K562 (cell line): ENCODE measurements at regions not wholly inside any gene's neighbourhood (a gene's known extent, or its start where the extent isn't known, plus 50 kb on each side); places are given as distances from the start of the nearest gene placed in this dataset.

Source experiments
- BACH1 ChIP-seq: fragments of 200-800 bp; sonication (Bioruptor generic); IDR thresholded peaks from 2 replicates; pipeline ENCODE4 v1.6.1; 2016; ENCODE audit warnings: missing genetic modification characterization, missing compliant biosample characterization
- DIDO1 ChIP-seq: fragments of 450-650 bp; IDR thresholded peaks from 2 replicates; pipeline ENCODE4 v1.6.1; 2016; ENCODE audit warnings: low read depth, missing biosample characterization, missing genetic modification characterization
- KHSRP ChIP-seq: fragments of 450-650 bp; IDR thresholded peaks from 2 replicates; pipeline ENCODE4 v1.6.1; 2017
- MEF2A ChIP-seq: IDR thresholded peaks from 2 replicates; pipeline ENCODE4 v1.6.1; 2011; ENCODE audit warnings: low read depth, mild to moderate bottlenecking, low read length, moderate library complexity; ENCODE audit not compliant: control insufficient read depth
- MEIS2 ChIP-seq: fragments of 450-650 bp; IDR thresholded peaks from 2 replicates; pipeline ENCODE4 v1.6.1; 2014; ENCODE audit warnings: mild to moderate bottlenecking; ENCODE audit not compliant: partially characterized antibody
- NCOR1 ChIP-seq: fragments of 450-650 bp; IDR thresholded peaks from 2 replicates; pipeline ENCODE4 v1.6.1; 2016; ENCODE audit warnings: mild to moderate bottlenecking, moderate library complexity
- NFXL1 ChIP-seq: fragments of 450-650 bp; formaldehyde crosslinking; IDR thresholded peaks from 2 replicates; pipeline ENCODE4 v1.4.0; 2021; ENCODE audit warnings: mild to moderate bottlenecking
- NFYB ChIP-seq: IDR thresholded peaks from 2 replicates; pipeline ENCODE4 v1.6.1; 2011; ENCODE audit warnings: mild to moderate bottlenecking, moderate library complexity; ENCODE audit not compliant: insufficient read length; ENCODE audit errors: extremely low read depth
- POLR2G ChIP-seq: fragments of 200-400 bp; formaldehyde crosslinking; IDR thresholded peaks from 2 replicates; pipeline ENCODE4 v1.6.1; 2017; ENCODE audit warnings: low read depth, mild to moderate bottlenecking, antibody characterized with exemption, low read length, moderate library complexity
- RBBP5 ChIP-seq: fragments of 200-600 bp; sonication (generic); IDR thresholded peaks from 2 replicates; pipeline ENCODE4 v1.6.1; 2012; ENCODE audit warnings: borderline replicate concordance, mild to moderate bottlenecking, low read length, control low read depth, inconsistent platforms; ENCODE audit not compliant: insufficient read depth, poor library complexity, severe bottlenecking
- SETDB1 ChIP-seq: IDR thresholded peaks from one replicate; pipeline ENCODE4 v1.6.1; 2012; ENCODE audit warnings: low read length, control low read depth, inconsistent platforms
- SP1 ChIP-seq: sonication (generic); formaldehyde crosslinking; IDR thresholded peaks from 2 replicates; pipeline ENCODE4 v1.8.1; 2022; ENCODE audit warnings: mild to moderate bottlenecking, missing genetic modification reagents
- TFAM ChIP-seq: fragments of 250-450 bp; sonication (Bioruptor Pico); conservative IDR thresholded peaks from 2 replicates; pipeline ENCODE4 v1.5.0; 2021; ENCODE audit warnings: mild to moderate bottlenecking, moderate library complexity
- TRIM24 ChIP-seq, 2 experiments: fragments of 450-650 bp; IDR thresholded peaks; 2 replicates each; pipeline ENCODE4 v1.6.1; 2016
- XRCC4 ChIP-seq: IDR thresholded peaks from one replicate; pipeline ENCODE4 v1.6.1; 2011; ENCODE audit not compliant: insufficient read depth, insufficient read length; ENCODE audit errors: extremely low read depth
- ZNF140 ChIP-seq: fragments of 250-450 bp; sonication (Bioruptor Pico); IDR thresholded peaks from 2 replicates; pipeline ENCODE4 v1.8.0; 2021; ENCODE audit warnings: moderate library complexity, mild to moderate bottlenecking, inconsistent platforms
- ZNF316 ChIP-seq: fragments of 450-650 bp; IDR thresholded peaks from 2 replicates; pipeline ENCODE4 v1.6.1; 2016
- TF ChIP-seq, protein P1 (sequence below): sonication (generic); formaldehyde crosslinking; IDR thresholded peaks from 2 replicates; pipeline ENCODE4 v1.8.0; 2023; ENCODE audit warnings: mild to moderate bottlenecking, missing genetic modification reagents
- TF ChIP-seq, protein P2 (sequence below): fragments of 250-450 bp; sonication (Bioruptor Pico); IDR thresholded peaks from 2 replicates; pipeline ENCODE4 v1.8.0; 2021; ENCODE audit warnings: moderate library complexity, mild to moderate bottlenecking, inconsistent platforms
- TF ChIP-seq, protein P3 (sequence below): fragments of 450-650 bp; IDR thresholded peaks from 2 replicates; pipeline ENCODE4 v1.6.1; 2016; ENCODE audit warnings: missing biosample characterization, missing genetic modification characterization
- TF ChIP-seq, protein P4 (sequence below): fragments of 450-650 bp; IDR thresholded peaks from 2 replicates; pipeline ENCODE4 v1.6.1; 2017; ENCODE audit warnings: antibody characterized with exemption, mild to moderate bottlenecking

DNA sequence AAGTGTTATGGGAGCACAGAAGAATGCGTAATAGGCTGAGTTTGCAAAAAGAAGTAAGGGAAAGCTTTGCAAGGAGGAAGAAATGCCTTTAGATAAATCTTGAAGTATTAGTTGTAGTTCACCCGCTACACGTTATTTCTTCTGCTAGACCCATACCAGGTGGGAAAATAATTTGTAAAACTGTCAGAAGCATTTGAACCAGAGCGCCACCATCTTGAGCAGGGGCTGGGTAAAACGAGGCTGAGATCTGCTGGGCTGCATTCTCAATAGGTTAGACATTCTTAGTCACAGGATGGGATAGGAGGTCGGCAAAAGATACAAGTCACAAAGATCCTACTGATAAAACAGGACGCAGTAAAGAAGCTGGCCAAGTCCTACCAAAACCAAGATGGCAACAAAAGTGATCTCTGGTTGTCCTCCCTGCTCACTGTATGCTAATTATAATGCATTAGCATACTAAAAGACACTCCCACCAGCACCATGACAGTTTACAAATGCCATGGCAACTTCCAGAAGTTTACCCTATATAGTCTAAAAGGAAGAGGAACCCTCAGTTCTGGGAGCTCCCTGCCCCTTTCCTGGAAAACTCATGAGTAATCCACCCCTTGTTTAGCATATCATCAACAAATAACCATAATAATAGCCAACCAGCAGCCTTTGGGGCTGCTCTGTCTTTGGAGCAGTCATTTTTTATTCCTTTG lies 50.0 kb upstream of the ZNF280D start (continued):
- TF ChIP-seq, protein P1, sequence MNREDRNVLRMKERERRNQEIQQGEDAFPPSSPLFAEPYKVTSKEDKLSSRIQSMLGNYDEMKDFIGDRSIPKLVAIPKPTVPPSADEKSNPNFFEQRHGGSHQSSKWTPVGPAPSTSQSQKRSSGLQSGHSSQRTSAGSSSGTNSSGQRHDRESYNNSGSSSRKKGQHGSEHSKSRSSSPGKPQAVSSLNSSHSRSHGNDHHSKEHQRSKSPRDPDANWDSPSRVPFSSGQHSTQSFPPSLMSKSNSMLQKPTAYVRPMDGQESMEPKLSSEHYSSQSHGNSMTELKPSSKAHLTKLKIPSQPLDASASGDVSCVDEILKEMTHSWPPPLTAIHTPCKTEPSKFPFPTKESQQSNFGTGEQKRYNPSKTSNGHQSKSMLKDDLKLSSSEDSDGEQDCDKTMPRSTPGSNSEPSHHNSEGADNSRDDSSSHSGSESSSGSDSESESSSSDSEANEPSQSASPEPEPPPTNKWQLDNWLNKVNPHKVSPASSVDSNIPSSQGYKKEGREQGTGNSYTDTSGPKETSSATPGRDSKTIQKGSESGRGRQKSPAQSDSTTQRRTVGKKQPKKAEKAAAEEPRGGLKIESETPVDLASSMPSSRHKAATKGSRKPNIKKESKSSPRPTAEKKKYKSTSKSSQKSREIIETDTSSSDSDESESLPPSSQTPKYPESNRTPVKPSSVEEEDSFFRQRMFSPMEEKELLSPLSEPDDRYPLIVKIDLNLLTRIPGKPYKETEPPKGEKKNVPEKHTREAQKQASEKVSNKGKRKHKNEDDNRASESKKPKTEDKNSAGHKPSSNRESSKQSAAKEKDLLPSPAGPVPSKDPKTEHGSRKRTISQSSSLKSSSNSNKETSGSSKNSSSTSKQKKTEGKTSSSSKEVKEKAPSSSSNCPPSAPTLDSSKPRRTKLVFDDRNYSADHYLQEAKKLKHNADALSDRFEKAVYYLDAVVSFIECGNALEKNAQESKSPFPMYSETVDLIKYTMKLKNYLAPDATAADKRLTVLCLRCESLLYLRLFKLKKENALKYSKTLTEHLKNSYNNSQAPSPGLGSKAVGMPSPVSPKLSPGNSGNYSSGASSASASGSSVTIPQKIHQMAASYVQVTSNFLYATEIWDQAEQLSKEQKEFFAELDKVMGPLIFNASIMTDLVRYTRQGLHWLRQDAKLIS (CRISPR knock-in tag) = no peak
- TF ChIP-seq BACH1 (tag) (peak; percentile 93), SETDB1 (no peak), SP1 (no peak), POLR2G (no peak), XRCC4 (no peak), NCOR1 (no peak), NFYB (no peak), NFXL1 (CRISPR knock-in tag) (peak; percentile 97), TRIM24 (IDR thresholded peaks at IDR 0.05) (no peak), MEIS2 (no peak), TFAM (CRISPR knock-in tag) (no peak), RBBP5 (no peak), KHSRP (no peak), DIDO1 (tag) (peak; percentile 91), ZNF140 (CRISPR knock-in tag) (peak; percentile 81), ZNF316 (peak; percentile 56; the same call in 1 of the 2 replicates), MEF2A (no peak)
- TF ChIP-seq, protein P2, sequence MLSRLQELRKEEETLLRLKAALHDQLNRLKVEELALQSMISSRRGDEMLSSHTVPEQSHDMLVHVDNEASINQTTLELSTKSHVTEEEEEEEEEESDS (CRISPR knock-in tag) = peak; percentile 53
- TF ChIP-seq, protein P3, sequence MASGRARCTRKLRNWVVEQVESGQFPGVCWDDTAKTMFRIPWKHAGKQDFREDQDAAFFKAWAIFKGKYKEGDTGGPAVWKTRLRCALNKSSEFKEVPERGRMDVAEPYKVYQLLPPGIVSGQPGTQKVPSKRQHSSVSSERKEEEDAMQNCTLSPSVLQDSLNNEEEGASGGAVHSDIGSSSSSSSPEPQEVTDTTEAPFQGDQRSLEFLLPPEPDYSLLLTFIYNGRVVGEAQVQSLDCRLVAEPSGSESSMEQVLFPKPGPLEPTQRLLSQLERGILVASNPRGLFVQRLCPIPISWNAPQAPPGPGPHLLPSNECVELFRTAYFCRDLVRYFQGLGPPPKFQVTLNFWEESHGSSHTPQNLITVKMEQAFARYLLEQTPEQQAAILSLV (tag) = peak; percentile 98
- TF ChIP-seq, protein P4, sequence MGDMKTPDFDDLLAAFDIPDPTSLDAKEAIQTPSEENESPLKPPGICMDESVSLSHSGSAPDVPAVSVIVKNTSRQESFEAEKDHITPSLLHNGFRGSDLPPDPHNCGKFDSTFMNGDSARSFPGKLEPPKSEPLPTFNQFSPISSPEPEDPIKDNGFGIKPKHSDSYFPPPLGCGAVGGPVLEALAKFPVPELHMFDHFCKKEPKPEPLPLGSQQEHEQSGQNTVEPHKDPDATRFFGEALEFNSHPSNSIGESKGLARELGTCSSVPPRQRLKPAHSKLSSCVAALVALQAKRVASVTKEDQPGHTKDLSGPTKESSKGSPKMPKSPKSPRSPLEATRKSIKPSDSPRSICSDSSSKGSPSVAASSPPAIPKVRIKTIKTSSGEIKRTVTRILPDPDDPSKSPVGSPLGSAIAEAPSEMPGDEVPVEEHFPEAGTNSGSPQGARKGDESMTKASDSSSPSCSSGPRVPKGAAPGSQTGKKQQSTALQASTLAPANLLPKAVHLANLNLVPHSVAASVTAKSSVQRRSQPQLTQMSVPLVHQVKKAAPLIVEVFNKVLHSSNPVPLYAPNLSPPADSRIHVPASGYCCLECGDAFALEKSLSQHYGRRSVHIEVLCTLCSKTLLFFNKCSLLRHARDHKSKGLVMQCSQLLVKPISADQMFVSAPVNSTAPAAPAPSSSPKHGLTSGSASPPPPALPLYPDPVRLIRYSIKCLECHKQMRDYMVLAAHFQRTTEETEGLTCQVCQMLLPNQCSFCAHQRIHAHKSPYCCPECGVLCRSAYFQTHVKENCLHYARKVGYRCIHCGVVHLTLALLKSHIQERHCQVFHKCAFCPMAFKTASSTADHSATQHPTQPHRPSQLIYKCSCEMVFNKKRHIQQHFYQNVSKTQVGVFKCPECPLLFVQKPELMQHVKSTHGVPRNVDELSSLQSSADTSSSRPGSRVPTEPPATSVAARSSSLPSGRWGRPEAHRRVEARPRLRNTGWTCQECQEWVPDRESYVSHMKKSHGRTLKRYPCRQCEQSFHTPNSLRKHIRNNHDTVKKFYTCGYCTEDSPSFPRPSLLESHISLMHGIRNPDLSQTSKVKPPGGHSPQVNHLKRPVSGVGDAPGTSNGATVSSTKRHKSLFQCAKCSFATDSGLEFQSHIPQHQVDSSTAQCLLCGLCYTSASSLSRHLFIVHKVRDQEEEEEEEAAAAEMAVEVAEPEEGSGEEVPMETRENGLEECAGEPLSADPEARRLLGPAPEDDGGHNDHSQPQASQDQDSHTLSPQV = peak; percentile 98
